AG04449 (cell line): ENCODE measurements at regions not wholly inside any gene's neighbourhood (a gene's known extent, or its start where the extent isn't known, plus 50 kb on each side); places are given as distances from the start of the nearest gene placed in this dataset.

ENCODE experiments used
- CTCF ChIA-PET: fragments of 350-600 bp; formaldehyde crosslinking; extraction: SDS; loops from one replicate; lab custom pipeline; 2021; ENCODE audit warnings: antibody characterized with exemption; lab: Yijun Ruan, JAX
- POLR2A ChIA-PET: fragments of 400-600, 350-600 bp; formaldehyde crosslinking; extraction: SDS; loops from one replicate; lab custom pipeline; 2020; ENCODE audit warnings: antibody characterized with exemption, inconsistent platforms; lab: Yijun Ruan, JAX
- DNase-seq: peaks from one replicate; pipeline ENCODE4 v3.0.0-alpha.2; 2010; ENCODE audit warnings: low read depth, low spot score
- H3K4me3 ChIP-seq: 2 replicates; pipeline ENCODE4 v1.5.1; 2011; ENCODE audit warnings: low read depth, mild to moderate bottlenecking, control low read depth, low read length
- TF ChIP-seq, protein P1 (sequence below): IDR thresholded peaks from one replicate; pipeline ENCODE4 v1.5.1; 2011; ENCODE audit warnings: mild to moderate bottlenecking, moderate library complexity, low read length, control low read depth, inconsistent platforms; ENCODE audit not compliant: insufficient read depth; ENCODE audit errors: missing control alignments

DNA sequence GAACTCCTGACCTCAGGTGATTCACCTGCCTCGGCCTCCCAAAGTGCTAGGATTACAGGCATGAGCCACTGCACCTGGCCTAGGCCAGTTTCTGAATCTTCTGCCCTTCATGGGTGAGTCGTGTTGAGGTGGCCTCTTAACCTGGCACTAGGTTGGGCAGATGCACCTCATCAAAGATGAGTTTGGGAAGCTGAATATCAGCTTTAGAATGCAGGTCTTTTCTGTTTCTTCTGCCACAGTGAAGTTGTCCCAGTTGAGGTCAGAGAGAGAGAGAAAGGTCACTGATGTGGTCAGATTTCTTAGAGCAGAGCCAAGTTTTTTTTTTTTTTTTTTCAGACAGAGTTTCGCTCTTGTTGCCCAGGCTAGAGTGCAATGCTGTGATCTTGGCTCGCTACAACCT is 111.3 kb upstream of the WSCD1 start:
- no peak for DNase-seq
- no peak overlapping the region for H3K4me3 ChIP-seq
- ChIA-PET CTCF (no interaction called here), POLR2A (no interaction called here)
- TF ChIP-seq, protein P1, sequence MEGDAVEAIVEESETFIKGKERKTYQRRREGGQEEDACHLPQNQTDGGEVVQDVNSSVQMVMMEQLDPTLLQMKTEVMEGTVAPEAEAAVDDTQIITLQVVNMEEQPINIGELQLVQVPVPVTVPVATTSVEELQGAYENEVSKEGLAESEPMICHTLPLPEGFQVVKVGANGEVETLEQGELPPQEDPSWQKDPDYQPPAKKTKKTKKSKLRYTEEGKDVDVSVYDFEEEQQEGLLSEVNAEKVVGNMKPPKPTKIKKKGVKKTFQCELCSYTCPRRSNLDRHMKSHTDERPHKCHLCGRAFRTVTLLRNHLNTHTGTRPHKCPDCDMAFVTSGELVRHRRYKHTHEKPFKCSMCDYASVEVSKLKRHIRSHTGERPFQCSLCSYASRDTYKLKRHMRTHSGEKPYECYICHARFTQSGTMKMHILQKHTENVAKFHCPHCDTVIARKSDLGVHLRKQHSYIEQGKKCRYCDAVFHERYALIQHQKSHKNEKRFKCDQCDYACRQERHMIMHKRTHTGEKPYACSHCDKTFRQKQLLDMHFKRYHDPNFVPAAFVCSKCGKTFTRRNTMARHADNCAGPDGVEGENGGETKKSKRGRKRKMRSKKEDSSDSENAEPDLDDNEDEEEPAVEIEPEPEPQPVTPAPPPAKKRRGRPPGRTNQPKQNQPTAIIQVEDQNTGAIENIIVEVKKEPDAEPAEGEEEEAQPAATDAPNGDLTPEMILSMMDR = no peak

DNA sequence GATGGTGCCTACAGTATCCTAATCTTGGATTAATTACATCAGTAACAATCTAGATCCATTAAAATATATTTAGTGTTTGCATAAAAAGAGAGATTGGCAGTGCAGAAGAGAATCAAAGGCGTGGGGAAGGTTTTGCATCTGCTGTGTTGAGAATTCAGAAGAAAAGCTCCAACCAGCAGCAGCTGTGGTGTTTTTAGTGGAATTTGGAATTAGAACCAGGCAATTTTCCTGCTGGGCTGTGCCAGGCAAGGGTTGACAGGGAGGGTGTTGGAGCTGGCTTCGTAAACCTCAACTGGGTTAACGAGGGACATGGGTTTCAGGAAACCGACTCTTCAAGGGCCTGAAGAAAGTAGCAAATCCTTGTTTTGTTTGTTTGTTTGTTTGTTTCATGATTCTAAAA is 107.8 kb upstream of the WSCD1 start:
- DNase-seq = no peak
- no peak overlapping the region for H3K4me3 ChIP-seq
- ChIA-PET POLR2A (no interaction called here), CTCF (no interaction called here)
- TF ChIP-seq, protein P1 = no peak

DNA sequence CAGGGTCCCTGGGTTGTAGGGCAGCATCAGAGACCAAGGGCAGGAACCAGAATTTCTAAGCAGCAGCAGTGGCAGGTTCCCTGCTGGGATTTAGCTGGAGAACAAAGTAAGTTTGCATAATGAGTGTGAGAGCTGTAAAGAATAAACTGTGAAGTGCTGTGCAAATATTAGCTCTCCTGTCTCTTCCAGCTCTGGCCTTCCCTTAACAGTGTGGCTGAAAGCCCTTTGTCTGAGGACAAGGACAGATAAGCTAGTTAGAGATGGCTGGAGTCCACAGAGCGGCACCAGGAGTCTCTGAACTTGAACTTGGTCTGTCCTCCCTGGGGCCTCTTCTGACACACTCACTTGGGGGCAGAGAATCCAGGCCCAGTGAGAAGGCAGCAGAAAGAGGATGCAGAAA is 98.2 kb upstream of the WSCD1 start:
- ChIA-PET POLR2A (no interaction called here), CTCF (no interaction called here)
- H3K4me3 ChIP-seq = no peak overlapping the region
- no peak for DNase-seq
- TF ChIP-seq, protein P1 = no peak

DNA sequence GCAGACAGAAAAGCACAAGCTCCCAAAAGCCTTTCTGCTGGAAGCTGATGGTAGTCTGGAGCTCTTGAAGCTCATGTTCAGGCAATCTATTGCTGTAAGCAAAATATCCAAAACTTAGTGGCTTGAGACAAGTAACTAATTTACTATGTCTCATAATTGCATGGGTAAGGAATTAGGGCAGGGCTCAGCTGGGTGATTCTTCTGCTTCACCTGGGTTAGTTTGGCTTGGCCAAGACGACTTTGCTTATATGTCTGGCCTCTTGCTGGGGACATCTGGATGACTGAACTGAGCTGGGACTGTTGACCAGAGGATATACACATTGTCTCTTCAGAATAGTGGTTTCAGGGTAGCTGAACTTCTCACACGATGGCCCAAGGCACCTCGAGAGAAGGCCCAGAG is 96.8 kb upstream of the WSCD1 start:
- CTCF ChIA-PET = no interaction called here
- TF ChIP-seq, protein P1 = no peak
- H3K4me3 ChIP-seq = no peak overlapping the region
- POLR2A ChIA-PET = no interaction called here
- no peak for DNase-seq

DNA sequence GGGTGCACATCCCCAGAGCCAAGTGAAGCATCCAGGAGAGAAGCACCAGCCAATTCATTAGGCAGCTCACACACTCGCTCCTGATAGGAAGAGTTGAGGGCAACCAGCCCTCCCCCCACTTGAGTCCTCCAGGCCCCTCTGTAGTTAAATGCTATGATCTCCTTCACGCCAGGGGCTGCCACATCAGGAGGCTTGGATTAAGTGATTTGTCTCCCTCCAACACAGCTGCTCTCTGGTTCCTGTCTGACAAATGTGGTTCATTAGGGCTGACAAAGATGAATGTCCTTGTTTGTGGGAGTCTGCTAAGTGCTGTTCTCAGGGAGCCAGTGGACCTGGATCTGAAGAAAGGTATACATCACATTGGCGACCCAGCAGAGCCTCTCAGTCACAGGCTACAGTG is 94.5 kb upstream of the WSCD1 start:
- H3K4me3 ChIP-seq = no peak overlapping the region
- TF ChIP-seq, protein P1 = no peak
- ChIA-PET POLR2A (no interaction called here), CTCF (no interaction called here)
- no peak for DNase-seq

DNA sequence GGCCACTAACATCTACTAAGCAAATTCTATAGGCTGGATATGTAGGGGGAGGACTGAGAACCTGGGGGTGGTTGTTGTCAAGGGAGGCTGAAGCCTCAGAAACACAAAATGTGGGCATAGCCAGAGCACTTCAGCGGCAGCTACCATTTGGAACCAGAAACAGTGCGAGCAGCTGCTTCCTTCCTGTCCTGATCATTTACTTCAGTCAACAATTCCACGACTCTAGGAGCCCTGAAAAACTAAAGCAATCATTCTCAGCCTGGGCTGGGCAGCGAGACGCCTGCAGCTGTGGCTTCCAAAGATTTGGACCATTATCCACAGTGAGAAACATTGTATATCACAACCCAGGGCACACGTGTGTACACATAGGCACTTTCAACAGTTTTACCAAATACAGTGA is 93.9 kb upstream of the WSCD1 start:
- ChIA-PET CTCF (no interaction called here), POLR2A (no interaction called here)
- H3K4me3 ChIP-seq = no peak overlapping the region
- DNase-seq = no peak
- TF ChIP-seq, protein P1 = no peak
